Uterus (tissue), 3 donors: ENCODE measurements at regions not wholly inside any gene's neighbourhood (a gene's known extent, or its start where the extent isn't known, plus 50 kb on each side); places are given as distances from the start of the nearest gene placed in this dataset.

Experiments used
- DNase-seq, 2 donors: peaks; one replicate each; pipeline ENCODE4 v3.0.0-alpha.2; 2019 to 2020
- H3K27ac ChIP-seq, 2 donors: fragments of 200-600 bp; sonication (generic); 1 replicate in 1 of 2; 2 replicates in 1 of 2; pipeline ENCODE4 v1.5.1; 2016 to 2018
- H3K27me3 ChIP-seq, 2 donors: fragments of 200-600 bp; sonication (generic); one replicate each; pipeline ENCODE4 v1.5.1; 2018 to 2019; ENCODE audit warnings: control low read depth in 1 of 2
- H3K36me3 ChIP-seq, 2 donors: fragments of 200-600 bp; sonication (generic); one replicate each; pipeline ENCODE4 v1.5.1; 2019; ENCODE audit warnings: control low read depth in 1 of 2
- H3K4me1 ChIP-seq, 2 donors: fragments of 200-600 bp; sonication (generic); one replicate each; pipeline ENCODE4 v1.5.1; 2018 to 2019; ENCODE audit warnings: control low read depth in 1 of 2
- H3K4me3 ChIP-seq, 2 donors: fragments of 200-600 bp; sonication (generic); 1 replicate in 1 of 2; 2 replicates in 1 of 2; pipeline ENCODE4 v1.5.1; 2018 to 2019; ENCODE audit warnings: mild to moderate bottlenecking in 1 of 2
- H3K9me3 ChIP-seq, 2 donors: fragments of 200-600 bp; sonication (generic); one replicate each; pipeline ENCODE4 v1.5.1; 2019; ENCODE audit warnings: control low read depth in 1 of 2
- CTCF ChIP-seq, 4 experiments: fragments of 200-600 bp in 2 of 4; fragments of 450-650 bp in 2 of 4; sonication (generic) in 2 of 4; IDR thresholded peaks; one replicate each; pipeline ENCODE4 v1.5.1; 2016 to 2019; ENCODE audit warnings: antibody characterized with exemption in 4 of 4, mild to moderate bottlenecking in 2 of 4, moderate library complexity in 1 of 4
- POLR2A ChIP-seq, 2 donors: fragments of 450-650 bp; IDR thresholded peaks; one replicate each; pipeline ENCODE4 v1.6.1; 2016; ENCODE audit warnings: antibody characterized with exemption in 2 of 2, mild to moderate bottlenecking in 1 of 2, moderate library complexity in 1 of 2
- intact Hi-C: fragments of 100-400 bp; cut with DNase I; formaldehyde crosslinking; loops from one replicate; pipeline ENCODE4 v1.15.1; 2023; ENCODE audit warnings: low total_unique reads
- donor health status: DM: yes; HTN: yes; CAD: no.

- H3K4me3 ChIP-seq, result no peak overlapping the region
- no peaks in the 10 kb centered on the region for H3K9me3 ChIP-seq
- H3K27me3 ChIP-seq, result no peaks in the 10 kb centered on the region
- H3K36me3 ChIP-seq, result no peaks in the 10 kb centered on the region
- intact Hi-C loops, result no loop called here
- H3K4me1 ChIP-seq, result no peaks in the 10 kb centered on the region
- H3K27ac ChIP-seq, result no peak overlapping the region
- no peak for DNase-seq
- TF ChIP-seq CTCF (IDR thresholded peaks at IDR 0.05) (no peak), POLR2A (IDR thresholded peaks at IDR 0.05) (no peak)
Observed at GRCh38 chr2:72004201-72004915, 143.3 kb downstream of the CYP26B1 start.

GRCh38 chr2:72003796-72004195 lies 143.9 kb downstream of the CYP26B1 start:
- Histone ChIP-seq H3K36me3 (no peaks in the 10 kb centered on the region), H3K9me3 (no peaks in the 10 kb centered on the region), H3K4me1 (no peaks in the 10 kb centered on the region), H3K27me3 (no peaks in the 10 kb centered on the region), H3K4me3 (no peak overlapping the region), H3K27ac (no peak overlapping the region)
- TF ChIP-seq POLR2A (IDR thresholded peaks at IDR 0.05) (no peak), CTCF (IDR thresholded peaks at IDR 0.05) (no peak)
- intact Hi-C loops, result no loop called here
- no peak for DNase-seq

GRCh38 chr2:72003124-72003523 lies 144.5 kb downstream of the CYP26B1 start:
- Histone ChIP-seq H3K9me3 (no peaks in the 10 kb centered on the region), H3K4me3 (no peak overlapping the region), H3K36me3 (no peaks in the 10 kb centered on the region), H3K27me3 (no peaks in the 10 kb centered on the region), H3K27ac (no peak overlapping the region), H3K4me1 (no peaks in the 10 kb centered on the region)
- no peak for DNase-seq
- intact Hi-C loops, result no loop called here
- TF ChIP-seq POLR2A (IDR thresholded peaks at IDR 0.05), result no peak
- no peak for TF ChIP-seq CTCF (IDR thresholded peaks at IDR 0.05)

- no peak for DNase-seq
- intact Hi-C loops, result no loop called here
- no peak overlapping the region for H3K27ac ChIP-seq
Observed at GRCh38 chr2:72001937-72002690, 145.5 kb downstream of the CYP26B1 start.

More at GRCh38 chr2:72001937-72002690, 145.5 kb downstream of the CYP26B1 start:
- Histone ChIP-seq H3K4me1 (no peaks in the 10 kb centered on the region), H3K27me3 (peaks cover 0 to 6% of the 10 kb centered on the region in 2 donors), H3K4me3 (no peak overlapping the region), H3K36me3 (no peaks in the 10 kb centered on the region), H3K9me3 (no peaks in the 10 kb centered on the region)
- TF ChIP-seq POLR2A (IDR thresholded peaks at IDR 0.05) (no peak), CTCF (IDR thresholded peaks at IDR 0.05) (no peak)
